ENCODE measurements at regions not wholly inside any gene's neighbourhood (a gene's known extent, or its start where the extent isn't known, plus 50 kb on each side); places are given as distances from the start of the nearest gene placed in this dataset.
"Not testable (repeated sequence)": the region's sequence is repeated elsewhere in the genome, so short reads cannot be mapped to it uniquely, and the experiment has no call there.

- TF ChIP-seq CTCF (tag by site-specific recombination; IDR thresholded peaks at IDR 0.05); ZNF274 (IDR thresholded peaks at IDR 0.05; ENCODE audit: low read length); ZNF274 (tag by site-specific recombination; IDR thresholded peaks at IDR 0.05; ENCODE audit: borderline replicate concordance); ATF2 (tag by site-specific recombination; IDR thresholded peaks at IDR 0.05; ENCODE audit: low read depth); ZNF785 (tag by site-specific recombination; IDR thresholded peaks at IDR 0.05); ZBTB21 (tag by site-specific recombination; IDR thresholded peaks at IDR 0.05): not testable (repeated sequence)
These were observed 232.6 kb upstream of the CHORDC1 start for GRCh38 chr11:90455347-90455920.
